SK-N-SH treated with all-trans-retinoic acid at 6 μM for 48 hours (cell line): ENCODE measurements at regions not wholly inside any gene's neighbourhood (a gene's known extent, or its start where the extent isn't known, plus 50 kb on each side); places are given as distances from the start of the nearest gene placed in this dataset.

Source experiments
- ATAC-seq: fragments of 200-7000 bp; cut with Tn5 transposase; 3 replicates; pipeline ENCODE4 v1.9.1; 2020; ENCODE audit warnings: mild to moderate bottlenecking, moderate library complexity
- BACH2 ChIP-seq: fragments of 250-450 bp; sonication (Bioruptor Pico); IDR thresholded peaks from 2 replicates; pipeline ENCODE4 v1.9.0; 2021; ENCODE audit warnings: mild to moderate bottlenecking, borderline replicate concordance
- CSDC2 ChIP-seq: fragments of 250-450 bp; sonication (Bioruptor Pico); IDR thresholded peaks from 2 replicates; pipeline ENCODE4 v1.5.0; 2020; ENCODE audit warnings: mild to moderate bottlenecking, moderate library complexity
- ESRRG ChIP-seq: fragments of 250-450 bp; sonication (Bioruptor Pico); IDR thresholded peaks from 2 replicates; pipeline ENCODE4 v1.6.1; 2021; ENCODE audit warnings: mild to moderate bottlenecking
- GLIS3 ChIP-seq: fragments of 250-450 bp; sonication (Bioruptor Pico); IDR thresholded peaks from 2 replicates; pipeline ENCODE4 v1.5.0; 2020; ENCODE audit warnings: mild to moderate bottlenecking, moderate library complexity
- PPARA ChIP-seq: fragments of 250-450 bp; sonication (Bioruptor Pico); IDR thresholded peaks from 2 replicates; pipeline ENCODE4 v1.5.0; 2020; ENCODE audit warnings: mild to moderate bottlenecking, borderline replicate concordance
- SNAI2 ChIP-seq: fragments of 250-450 bp; sonication (Bioruptor Pico); IDR thresholded peaks from 2 replicates; pipeline ENCODE4 v1.5.0; 2020; ENCODE audit warnings: mild to moderate bottlenecking, moderate library complexity
- TCF4 ChIP-seq: fragments of 250-450 bp; sonication (Bioruptor Pico); IDR thresholded peaks from 2 replicates; pipeline ENCODE4 v1.8.0; 2021; ENCODE audit warnings: mild to moderate bottlenecking, moderate library complexity, borderline replicate concordance
- TOX ChIP-seq: fragments of 250-450 bp; sonication (Bioruptor Pico); IDR thresholded peaks from 2 replicates; pipeline ENCODE4 v1.8.0; 2021; ENCODE audit warnings: mild to moderate bottlenecking, moderate library complexity, borderline replicate concordance
- ZC3H10 ChIP-seq: fragments of 250-450 bp; sonication (Bioruptor Pico); IDR thresholded peaks from 2 replicates; pipeline ENCODE4 v1.5.1; 2021; ENCODE audit warnings: mild to moderate bottlenecking, moderate library complexity
- ZFP3 ChIP-seq: fragments of 250-450 bp; sonication (Bioruptor Pico); IDR thresholded peaks from 2 replicates; pipeline ENCODE4 v1.5.0; 2020; ENCODE audit warnings: mild to moderate bottlenecking, moderate library complexity
- ZFP30 ChIP-seq: fragments of 450-650 bp; formaldehyde crosslinking; IDR thresholded peaks from 2 replicates; pipeline ENCODE4 v1.5.0; 2022; ENCODE audit warnings: mild to moderate bottlenecking, moderate library complexity
- ZNF565 ChIP-seq: fragments of 450-650 bp; formaldehyde crosslinking; conservative IDR thresholded peaks from 2 replicates; pipeline ENCODE4 v1.5.0; 2020; ENCODE audit warnings: low read depth, mild to moderate bottlenecking, moderate library complexity
- ZNF70 ChIP-seq: fragments of 450-650 bp; formaldehyde crosslinking; IDR thresholded peaks from 2 replicates; pipeline ENCODE4 v1.5.0; 2020; ENCODE audit warnings: mild to moderate bottlenecking, moderate library complexity
- ZNF8 ChIP-seq: fragments of 450-650 bp; formaldehyde crosslinking; IDR thresholded peaks from 2 replicates; pipeline ENCODE4 v1.5.0; 2020; ENCODE audit warnings: mild to moderate bottlenecking, moderate library complexity
- TF ChIP-seq, protein P1 (sequence below): fragments of 250-450 bp; sonication (Bioruptor Pico); IDR thresholded peaks from 2 replicates; pipeline ENCODE4 v1.8.0; 2021; ENCODE audit warnings: low read depth, mild to moderate bottlenecking, moderate library complexity, borderline replicate concordance
- TF ChIP-seq, protein P2 (sequence below): fragments of 250-450 bp; sonication (Bioruptor Pico); IDR thresholded peaks from 2 replicates; pipeline ENCODE4 v1.8.0; 2020; ENCODE audit warnings: mild to moderate bottlenecking, moderate library complexity, borderline replicate concordance
- TF ChIP-seq, protein P3 (sequence below): fragments of 250-450 bp; sonication (Bioruptor Pico); IDR thresholded peaks from 2 replicates; pipeline ENCODE4 v1.5.0; 2020; ENCODE audit warnings: mild to moderate bottlenecking, moderate library complexity
- TF ChIP-seq, protein P4 (sequence below): fragments of 250-450 bp; sonication (Bioruptor Pico); IDR thresholded peaks from 2 replicates; pipeline ENCODE4 v1.5.1; 2020; ENCODE audit warnings: low read depth, mild to moderate bottlenecking, moderate library complexity
- TF ChIP-seq, protein P5 (sequence below): fragments of 250-450 bp; sonication (Bioruptor Pico); IDR thresholded peaks from 2 replicates; pipeline ENCODE4 v1.5.1; 2021; ENCODE audit warnings: mild to moderate bottlenecking, moderate library complexity

DNA sequence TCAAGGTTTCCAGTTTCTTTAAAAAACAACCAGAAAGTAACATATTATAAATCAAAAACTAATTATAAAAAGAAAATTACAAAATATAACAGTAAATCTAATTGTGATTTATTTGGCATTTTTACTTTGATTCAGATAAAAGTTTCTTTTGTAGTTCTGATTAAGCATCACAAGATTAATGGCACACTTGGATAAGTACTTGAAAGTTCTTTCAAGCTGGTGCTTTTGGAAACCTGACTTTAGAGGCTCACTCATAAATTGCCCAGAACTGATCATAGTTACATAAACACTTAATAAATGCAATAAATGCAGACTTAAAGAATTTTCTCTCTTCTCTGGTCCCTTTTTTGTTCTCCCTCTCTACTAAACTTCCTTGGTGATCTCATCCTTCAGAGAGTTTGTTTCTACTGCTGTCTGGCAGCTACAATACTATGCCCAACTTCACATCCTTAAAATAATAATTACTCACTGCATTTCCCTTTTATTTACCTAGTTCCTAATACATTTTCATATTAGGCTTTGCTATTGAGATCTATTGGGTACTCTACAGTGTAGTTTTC is 1417.0 kb downstream of the EFNB2 start:
- ATAC-seq, result no peak
- TF ChIP-seq CSDC2 (CRISPR knock-in tag) (no peak), ZNF565 (CRISPR knock-in tag) (no peak), TCF4 (CRISPR knock-in tag) (no peak), ZC3H10 (CRISPR knock-in tag) (no peak), ESRRG (CRISPR knock-in tag) (no peak), ZFP30 (CRISPR knock-in tag) (no peak), BACH2 (CRISPR knock-in tag) (no peak), TOX (no peak), ZFP3 (no peak)
- TF ChIP-seq, protein P1, sequence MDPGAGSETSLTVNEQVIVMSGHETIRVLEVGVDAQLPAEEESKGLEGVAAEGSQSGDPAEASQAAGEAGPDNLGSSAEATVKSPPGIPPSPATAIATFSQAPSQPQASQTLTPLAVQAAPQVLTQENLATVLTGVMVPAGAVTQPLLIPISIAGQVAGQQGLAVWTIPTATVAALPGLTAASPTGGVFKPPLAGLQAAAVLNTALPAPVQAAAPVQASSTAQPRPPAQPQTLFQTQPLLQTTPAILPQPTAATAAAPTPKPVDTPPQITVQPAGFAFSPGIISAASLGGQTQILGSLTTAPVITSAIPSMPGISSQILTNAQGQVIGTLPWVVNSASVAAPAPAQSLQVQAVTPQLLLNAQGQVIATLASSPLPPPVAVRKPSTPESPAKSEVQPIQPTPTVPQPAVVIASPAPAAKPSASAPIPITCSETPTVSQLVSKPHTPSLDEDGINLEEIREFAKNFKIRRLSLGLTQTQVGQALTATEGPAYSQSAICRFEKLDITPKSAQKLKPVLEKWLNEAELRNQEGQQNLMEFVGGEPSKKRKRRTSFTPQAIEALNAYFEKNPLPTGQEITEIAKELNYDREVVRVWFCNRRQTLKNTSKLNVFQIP (CRISPR knock-in tag), result no peak
- TF ChIP-seq, protein P2, sequence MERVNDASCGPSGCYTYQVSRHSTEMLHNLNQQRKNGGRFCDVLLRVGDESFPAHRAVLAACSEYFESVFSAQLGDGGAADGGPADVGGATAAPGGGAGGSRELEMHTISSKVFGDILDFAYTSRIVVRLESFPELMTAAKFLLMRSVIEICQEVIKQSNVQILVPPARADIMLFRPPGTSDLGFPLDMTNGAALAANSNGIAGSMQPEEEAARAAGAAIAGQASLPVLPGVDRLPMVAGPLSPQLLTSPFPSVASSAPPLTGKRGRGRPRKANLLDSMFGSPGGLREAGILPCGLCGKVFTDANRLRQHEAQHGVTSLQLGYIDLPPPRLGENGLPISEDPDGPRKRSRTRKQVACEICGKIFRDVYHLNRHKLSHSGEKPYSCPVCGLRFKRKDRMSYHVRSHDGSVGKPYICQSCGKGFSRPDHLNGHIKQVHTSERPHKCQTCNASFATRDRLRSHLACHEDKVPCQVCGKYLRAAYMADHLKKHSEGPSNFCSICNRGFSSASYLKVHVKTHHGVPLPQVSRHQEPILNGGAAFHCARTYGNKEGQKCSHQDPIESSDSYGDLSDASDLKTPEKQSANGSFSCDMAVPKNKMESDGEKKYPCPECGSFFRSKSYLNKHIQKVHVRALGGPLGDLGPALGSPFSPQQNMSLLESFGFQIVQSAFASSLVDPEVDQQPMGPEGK, result no peak
- TF ChIP-seq, protein P3, sequence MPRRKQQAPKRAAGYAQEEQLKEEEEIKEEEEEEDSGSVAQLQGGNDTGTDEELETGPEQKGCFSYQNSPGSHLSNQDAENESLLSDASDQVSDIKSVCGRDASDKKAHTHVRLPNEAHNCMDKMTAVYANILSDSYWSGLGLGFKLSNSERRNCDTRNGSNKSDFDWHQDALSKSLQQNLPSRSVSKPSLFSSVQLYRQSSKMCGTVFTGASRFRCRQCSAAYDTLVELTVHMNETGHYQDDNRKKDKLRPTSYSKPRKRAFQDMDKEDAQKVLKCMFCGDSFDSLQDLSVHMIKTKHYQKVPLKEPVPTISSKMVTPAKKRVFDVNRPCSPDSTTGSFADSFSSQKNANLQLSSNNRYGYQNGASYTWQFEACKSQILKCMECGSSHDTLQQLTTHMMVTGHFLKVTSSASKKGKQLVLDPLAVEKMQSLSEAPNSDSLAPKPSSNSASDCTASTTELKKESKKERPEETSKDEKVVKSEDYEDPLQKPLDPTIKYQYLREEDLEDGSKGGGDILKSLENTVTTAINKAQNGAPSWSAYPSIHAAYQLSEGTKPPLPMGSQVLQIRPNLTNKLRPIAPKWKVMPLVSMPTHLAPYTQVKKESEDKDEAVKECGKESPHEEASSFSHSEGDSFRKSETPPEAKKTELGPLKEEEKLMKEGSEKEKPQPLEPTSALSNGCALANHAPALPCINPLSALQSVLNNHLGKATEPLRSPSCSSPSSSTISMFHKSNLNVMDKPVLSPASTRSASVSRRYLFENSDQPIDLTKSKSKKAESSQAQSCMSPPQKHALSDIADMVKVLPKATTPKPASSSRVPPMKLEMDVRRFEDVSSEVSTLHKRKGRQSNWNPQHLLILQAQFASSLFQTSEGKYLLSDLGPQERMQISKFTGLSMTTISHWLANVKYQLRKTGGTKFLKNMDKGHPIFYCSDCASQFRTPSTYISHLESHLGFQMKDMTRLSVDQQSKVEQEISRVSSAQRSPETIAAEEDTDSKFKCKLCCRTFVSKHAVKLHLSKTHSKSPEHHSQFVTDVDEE (CRISPR knock-in tag), result no peak

DNA sequence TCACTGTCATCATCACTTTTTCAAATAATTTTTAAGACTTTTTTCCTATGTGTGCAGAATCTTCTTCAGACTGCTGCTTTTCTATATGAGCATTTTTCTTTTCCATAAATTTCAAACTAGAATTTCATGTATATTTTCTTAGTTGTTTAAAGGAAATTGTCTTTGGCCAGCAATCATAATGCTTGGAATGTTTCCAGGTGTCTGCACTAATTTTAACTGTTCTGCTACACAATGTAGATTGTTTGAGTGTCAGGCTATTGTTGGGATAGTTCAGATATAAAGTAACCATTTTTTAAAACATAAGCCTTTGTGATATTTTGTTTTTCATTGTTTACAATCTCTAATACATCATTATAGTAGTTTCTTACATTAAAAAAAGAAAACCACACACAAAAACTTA is 1418.5 kb downstream of the EFNB2 start:
- ATAC-seq, result no peak
- TF ChIP-seq PPARA (CRISPR knock-in tag), result no peak
- no peak for TF ChIP-seq TOX
- no peak for TF ChIP-seq BACH2 (CRISPR knock-in tag)
- TF ChIP-seq TCF4 (CRISPR knock-in tag), result no peak
- TF ChIP-seq, protein P1 (CRISPR knock-in tag), result no peak
- TF ChIP-seq, protein P4, sequence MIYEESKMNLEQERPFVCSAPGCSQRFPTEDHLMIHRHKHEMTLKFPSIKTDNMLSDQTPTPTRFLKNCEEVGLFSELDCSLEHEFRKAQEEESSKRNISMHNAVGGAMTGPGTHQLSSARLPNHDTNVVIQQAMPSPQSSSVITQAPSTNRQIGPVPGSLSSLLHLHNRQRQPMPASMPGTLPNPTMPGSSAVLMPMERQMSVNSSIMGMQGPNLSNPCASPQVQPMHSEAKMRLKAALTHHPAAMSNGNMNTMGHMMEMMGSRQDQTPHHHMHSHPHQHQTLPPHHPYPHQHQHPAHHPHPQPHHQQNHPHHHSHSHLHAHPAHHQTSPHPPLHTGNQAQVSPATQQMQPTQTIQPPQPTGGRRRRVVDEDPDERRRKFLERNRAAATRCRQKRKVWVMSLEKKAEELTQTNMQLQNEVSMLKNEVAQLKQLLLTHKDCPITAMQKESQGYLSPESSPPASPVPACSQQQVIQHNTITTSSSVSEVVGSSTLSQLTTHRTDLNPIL (CRISPR knock-in tag), result no peak
- TF ChIP-seq, protein P2, result no peak
- no peak for TF ChIP-seq ZFP30 (CRISPR knock-in tag)
- no peak for TF ChIP-seq ZNF8 (CRISPR knock-in tag)
- no peak for TF ChIP-seq GLIS3 (CRISPR knock-in tag)
- no peak for TF ChIP-seq SNAI2
- no peak for TF ChIP-seq ZFP3
- TF ChIP-seq, protein P5, sequence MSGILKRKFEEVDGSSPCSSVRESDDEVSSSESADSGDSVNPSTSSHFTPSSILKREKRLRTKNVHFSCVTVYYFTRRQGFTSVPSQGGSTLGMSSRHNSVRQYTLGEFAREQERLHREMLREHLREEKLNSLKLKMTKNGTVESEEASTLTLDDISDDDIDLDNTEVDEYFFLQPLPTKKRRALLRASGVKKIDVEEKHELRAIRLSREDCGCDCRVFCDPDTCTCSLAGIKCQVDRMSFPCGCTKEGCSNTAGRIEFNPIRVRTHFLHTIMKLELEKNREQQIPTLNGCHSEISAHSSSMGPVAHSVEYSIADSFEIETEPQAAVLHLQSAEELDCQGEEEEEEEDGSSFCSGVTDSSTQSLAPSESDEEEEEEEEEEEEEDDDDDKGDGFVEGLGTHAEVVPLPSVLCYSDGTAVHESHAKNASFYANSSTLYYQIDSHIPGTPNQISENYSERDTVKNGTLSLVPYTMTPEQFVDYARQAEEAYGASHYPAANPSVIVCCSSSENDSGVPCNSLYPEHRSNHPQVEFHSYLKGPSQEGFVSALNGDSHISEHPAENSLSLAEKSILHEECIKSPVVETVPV (CRISPR knock-in tag), result no peak
- TF ChIP-seq ZNF70 (CRISPR knock-in tag), result no peak
